Testis (tissue), 2 donors: ENCODE measurements at regions not wholly inside any gene's neighbourhood (a gene's known extent, or its start where the extent isn't known, plus 50 kb on each side); places are given as distances from the start of the nearest gene placed in this dataset.

Experiments
- DNase-seq: peaks from one replicate; pipeline ENCODE4 v3.0.0-alpha.2; 2019
- H3K27ac ChIP-seq, 2 donors: fragments of 200-600 bp; sonication (generic); one replicate each; pipeline ENCODE4 v1.5.1; 2019
- H3K27me3 ChIP-seq: fragments of 200-600 bp; sonication (generic); one replicate; pipeline ENCODE4 v1.5.1; 2019
- H3K36me3 ChIP-seq: fragments of 200-600 bp; sonication (generic); one replicate; pipeline ENCODE4 v1.5.1; 2017; ENCODE audit warnings: low read depth; ENCODE audit errors: missing control alignments
- H3K4me1 ChIP-seq: fragments of 200-600 bp; sonication (generic); one replicate; pipeline ENCODE4 v1.5.1; 2019
- H3K4me3 ChIP-seq, 2 donors: fragments of 200-600 bp; sonication (generic); one replicate each; pipeline ENCODE4 v1.5.1; 2017 to 2019
- H3K9me3 ChIP-seq: fragments of 200-600 bp; sonication (generic); one replicate; pipeline ENCODE4 v1.5.1; 2017
- POLR2A ChIP-seq: fragments of 450-650 bp; IDR thresholded peaks from one replicate; pipeline ENCODE4 v1.6.1; 2017; ENCODE audit warnings: antibody characterized with exemption, mild to moderate bottlenecking, moderate library complexity
- WGBS, 2 donors: methylation state at CpG; one replicate each; pipeline ENCODE4 v1.1.5; 2018; 5-methylcytosine and 5-hydroxymethylcytosine counted together
- intact Hi-C: fragments of 100-400 bp; cut with DNase I; formaldehyde crosslinking; loops from one replicate; pipeline ENCODE4 v1.15.1; 2023; ENCODE audit warnings: low total_unique reads
- TF ChIP-seq, protein P1 (sequence below), 3 experiments: fragments of 450-650 bp in 2 of 3; fragments of 200-600 bp in 1 of 3; sonication (generic) in 1 of 3; IDR thresholded peaks; one replicate each; pipeline ENCODE4 v1.5.1; 2016 to 2019; ENCODE audit warnings: antibody characterized with exemption in 3 of 3, mild to moderate bottlenecking in 2 of 3, moderate library complexity in 1 of 3

DNA sequence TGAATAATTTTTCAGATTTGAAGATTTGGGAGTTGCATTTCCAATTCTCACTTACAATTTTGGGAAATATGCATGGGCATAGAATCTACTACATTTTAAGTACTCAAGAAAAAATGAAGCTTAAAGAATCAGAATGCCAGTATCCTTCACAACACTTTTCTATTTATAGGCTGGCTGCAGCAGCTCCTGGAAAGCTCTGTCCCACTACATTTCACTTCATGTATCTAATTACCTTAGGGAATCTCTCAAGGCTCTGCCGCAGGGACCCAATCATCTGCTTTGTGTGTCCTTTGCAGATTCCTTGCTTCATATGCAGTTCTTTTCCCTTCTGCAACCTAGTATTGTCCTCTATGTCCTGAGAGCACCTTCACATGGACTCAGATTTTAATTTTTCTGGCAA is 102.9 kb downstream of the NUP35 start:
- H3K27me3 ChIP-seq = no peaks in the 10 kb centered on the region
- no peaks in the 10 kb centered on the region for H3K4me1 ChIP-seq
- no peak for DNase-seq
- H3K27ac ChIP-seq = no peak overlapping the region
- no peak overlapping the region for H3K4me3 ChIP-seq
- intact Hi-C loops = no loop called here
- WGBS, 2 donors = 60 to 67% methylated on average over 1 of the region's 1 CpG
- no peak for TF ChIP-seq POLR2A
- TF ChIP-seq, protein P1, sequence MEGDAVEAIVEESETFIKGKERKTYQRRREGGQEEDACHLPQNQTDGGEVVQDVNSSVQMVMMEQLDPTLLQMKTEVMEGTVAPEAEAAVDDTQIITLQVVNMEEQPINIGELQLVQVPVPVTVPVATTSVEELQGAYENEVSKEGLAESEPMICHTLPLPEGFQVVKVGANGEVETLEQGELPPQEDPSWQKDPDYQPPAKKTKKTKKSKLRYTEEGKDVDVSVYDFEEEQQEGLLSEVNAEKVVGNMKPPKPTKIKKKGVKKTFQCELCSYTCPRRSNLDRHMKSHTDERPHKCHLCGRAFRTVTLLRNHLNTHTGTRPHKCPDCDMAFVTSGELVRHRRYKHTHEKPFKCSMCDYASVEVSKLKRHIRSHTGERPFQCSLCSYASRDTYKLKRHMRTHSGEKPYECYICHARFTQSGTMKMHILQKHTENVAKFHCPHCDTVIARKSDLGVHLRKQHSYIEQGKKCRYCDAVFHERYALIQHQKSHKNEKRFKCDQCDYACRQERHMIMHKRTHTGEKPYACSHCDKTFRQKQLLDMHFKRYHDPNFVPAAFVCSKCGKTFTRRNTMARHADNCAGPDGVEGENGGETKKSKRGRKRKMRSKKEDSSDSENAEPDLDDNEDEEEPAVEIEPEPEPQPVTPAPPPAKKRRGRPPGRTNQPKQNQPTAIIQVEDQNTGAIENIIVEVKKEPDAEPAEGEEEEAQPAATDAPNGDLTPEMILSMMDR (IDR thresholded peaks at IDR 0.05) = no peak
- no peaks in the 10 kb centered on the region for H3K36me3 ChIP-seq
- H3K9me3 ChIP-seq = no peaks in the 10 kb centered on the region

DNA sequence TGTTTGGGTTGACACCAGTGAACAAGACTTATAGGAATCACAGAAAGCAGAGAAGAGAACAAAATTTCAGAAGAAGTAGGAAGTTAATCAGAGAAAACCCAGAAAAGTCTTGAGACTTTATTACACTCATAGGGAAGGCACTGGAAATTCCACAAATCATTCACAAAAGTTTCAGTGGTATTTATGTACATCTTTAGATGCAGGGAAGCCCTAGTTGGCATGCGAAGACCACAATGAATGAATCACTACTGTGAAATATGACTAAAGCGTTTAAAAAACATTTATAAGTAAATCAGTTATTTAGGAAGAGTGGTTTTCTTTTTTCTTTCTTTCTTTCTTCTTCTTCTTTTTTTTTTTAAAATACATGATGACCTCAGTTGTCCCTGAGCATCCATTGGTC is 105.1 kb downstream of the NUP35 start:
- DNase-seq = no peak
- Histone ChIP-seq H3K27me3 (no peaks in the 10 kb centered on the region), H3K4me1 (no peaks in the 10 kb centered on the region), H3K9me3 (no peaks in the 10 kb centered on the region), H3K27ac (no peak overlapping the region), H3K4me3 (no peak overlapping the region), H3K36me3 (no peaks in the 10 kb centered on the region)
- TF ChIP-seq, protein P1 (IDR thresholded peaks at IDR 0.05) = no peak
- TF ChIP-seq POLR2A = no peak
- 96 to 97% methylated on average over 2 of the region's 2 CpGs for WGBS, 2 donors
- intact Hi-C loops = no loop called here

DNA sequence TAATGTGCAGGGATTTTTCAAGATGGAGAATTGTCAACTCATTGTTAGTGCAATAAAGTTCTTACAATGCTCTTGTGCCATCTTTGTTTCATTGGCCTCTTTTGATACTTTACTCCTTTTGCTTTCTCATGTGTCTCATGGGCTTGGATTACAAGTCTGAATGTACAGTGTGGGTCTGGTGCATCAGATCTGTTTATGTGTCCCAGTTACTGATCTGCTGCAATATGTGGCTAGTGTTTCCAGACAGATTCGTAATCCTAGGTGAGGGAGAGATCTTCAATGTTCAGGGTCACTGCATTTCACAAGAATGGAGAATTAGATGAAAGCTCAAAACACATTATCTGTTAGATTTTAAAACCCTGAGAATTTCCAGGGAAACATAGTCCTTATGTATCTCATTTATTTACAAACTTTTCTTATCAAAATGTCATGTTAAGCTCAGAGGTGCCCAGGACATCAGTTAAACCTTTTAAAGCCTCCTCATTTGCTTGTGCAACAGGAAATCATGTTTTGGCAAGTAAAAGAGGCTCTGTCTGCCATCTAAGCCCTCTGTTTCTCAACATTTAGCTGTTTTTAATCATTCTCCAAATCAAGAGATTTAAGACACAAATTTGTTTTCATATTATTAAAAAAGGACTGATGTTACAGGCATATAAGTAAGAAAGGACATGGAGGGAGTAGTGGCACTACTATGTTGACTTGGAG is 108.1 kb downstream of the NUP35 start:
- Histone ChIP-seq H3K27me3 (no peaks in the 10 kb centered on the region), H3K27ac (no peak overlapping the region), H3K36me3 (no peaks in the 10 kb centered on the region), H3K4me3 (no peak overlapping the region), H3K4me1 (no peaks in the 10 kb centered on the region), H3K9me3 (no peaks in the 10 kb centered on the region)
- intact Hi-C loops = no loop called here
- 77 to 91% methylated on average over 1 of the region's 1 CpG for WGBS, 2 donors
- TF ChIP-seq, protein P1 (IDR thresholded peaks at IDR 0.05) = no peak
- no peak for TF ChIP-seq POLR2A
- DNase-seq = no peak

DNA sequence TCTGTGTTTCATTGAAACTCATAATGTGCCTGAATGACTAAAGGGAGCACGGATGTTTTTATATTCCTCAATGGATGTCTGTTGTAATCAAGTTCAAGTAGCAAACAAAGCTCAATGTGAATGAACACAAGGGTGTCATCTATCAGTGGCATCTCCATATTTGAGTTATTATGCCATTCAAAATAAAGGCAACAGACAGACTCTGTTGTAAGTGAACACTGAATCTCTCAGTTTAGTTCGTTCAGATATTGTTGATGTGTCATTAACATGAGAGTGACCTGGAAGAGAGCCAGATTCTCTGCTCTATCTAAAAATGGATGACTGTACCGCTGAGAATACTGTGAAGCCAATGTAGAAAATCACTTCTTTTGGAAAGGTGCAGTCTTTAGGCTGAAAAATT is 118.7 kb downstream of the NUP35 start:
- no peak overlapping the region for H3K4me3 ChIP-seq
- H3K4me1 ChIP-seq = no peaks in the 10 kb centered on the region
- H3K9me3 ChIP-seq = no peaks in the 10 kb centered on the region
- TF ChIP-seq, protein P1 (IDR thresholded peaks at IDR 0.05) = no peak
- TF ChIP-seq POLR2A = no peak
- no peak overlapping the region for H3K27ac ChIP-seq
- WGBS, 2 donors = 49 to 56% methylated on average over 3 of the region's 3 CpGs
- intact Hi-C loops = no loop called here
- H3K27me3 ChIP-seq = no peaks in the 10 kb centered on the region
- DNase-seq = no peak
- no peaks in the 10 kb centered on the region for H3K36me3 ChIP-seq

DNA sequence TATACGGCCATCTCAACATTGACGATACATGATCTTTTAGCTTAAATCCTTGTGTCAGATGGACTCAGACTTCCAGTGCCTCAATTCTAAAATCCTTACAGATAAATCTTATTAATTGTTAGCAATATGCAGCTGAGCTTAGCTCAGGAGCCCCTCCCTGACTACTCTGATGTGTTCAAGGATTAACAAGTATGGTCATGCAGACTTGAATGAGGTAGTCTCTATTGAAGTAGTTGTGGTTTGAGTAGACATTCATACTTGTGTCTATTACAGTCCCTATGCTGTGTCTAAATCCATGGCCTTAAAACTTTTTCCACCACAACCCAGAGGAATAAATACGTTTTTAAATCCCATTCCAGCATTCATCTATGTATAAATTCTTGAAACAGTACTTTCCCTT is 119.5 kb downstream of the NUP35 start:
- no peak for TF ChIP-seq POLR2A
- TF ChIP-seq, protein P1 (IDR thresholded peaks at IDR 0.05) = no peak
- no peaks in the 10 kb centered on the region for H3K4me1 ChIP-seq
- intact Hi-C loops = no loop called here
- DNase-seq = no peak
- H3K27ac ChIP-seq = no peak overlapping the region
- WGBS, 2 donors = 90 to 93% methylated on average over 3 of the region's 3 CpGs
- no peak overlapping the region for H3K4me3 ChIP-seq
- no peaks in the 10 kb centered on the region for H3K27me3 ChIP-seq
- H3K9me3 ChIP-seq = no peaks in the 10 kb centered on the region
- H3K36me3 ChIP-seq = no peaks in the 10 kb centered on the region
